WTC11 (cell line): ENCODE measurements at regions not wholly inside any gene's neighbourhood (a gene's known extent, or its start where the extent isn't known, plus 50 kb on each side); places are given as distances from the start of the nearest gene placed in this dataset.

Experiments used
- ATAC-seq: fragments of 200-7000 bp; cut with Tn5 transposase; 2 replicates; pipeline ENCODE4 v1.10.0; 2021; ENCODE audit warnings: mild to moderate bottlenecking, moderate library complexity
- CTCF ChIA-PET: fragments of 300-600 bp; sonication (Branson Sonifier 250); formaldehyde crosslinking; loops from one replicate; lab custom pipeline; 2021; ENCODE audit warnings: antibody characterized with exemption; lab: Charles Lee
- POLR2A ChIA-PET: fragments of 350-600 bp; sonication (Branson Sonifier 250); formaldehyde crosslinking; loops from one replicate; lab custom pipeline; 2021; ENCODE audit warnings: antibody characterized with exemption; lab: Charles Lee
- DNase-seq: peaks from one replicate; pipeline ENCODE4 v3.0.0; 2021; ENCODE audit warnings: low spot score
- H3K27ac Mint-ChIP-seq: 2 replicates; pipeline ENCODE4 v1.8.0; 2021; ENCODE audit warnings: mixed read lengths
- H3K27me3 Mint-ChIP-seq: 2 replicates; pipeline ENCODE4 v1.8.0; 2021; ENCODE audit warnings: low read depth, mild to moderate bottlenecking, moderate library complexity, mixed read lengths
- H3K36me3 Mint-ChIP-seq: 2 replicates; pipeline ENCODE4 v1.8.0; 2021; ENCODE audit warnings: mixed read lengths
- H3K4me1 Mint-ChIP-seq: 2 replicates; pipeline ENCODE4 v1.8.0; 2022; ENCODE audit warnings: mixed read lengths
- H3K4me3 Mint-ChIP-seq: 2 replicates; pipeline ENCODE4 v1.8.0; 2021; ENCODE audit warnings: mild to moderate bottlenecking, moderate library complexity, mixed read lengths
- H3K9me3 Mint-ChIP-seq: 2 replicates; pipeline ENCODE4 v1.8.0; 2021; ENCODE audit warnings: mixed read lengths
- AFF4 ChIP-seq: sonication (generic); formaldehyde crosslinking; IDR thresholded peaks from 2 replicates; pipeline ENCODE4 v1.8.1; 2023; ENCODE audit warnings: mild to moderate bottlenecking, missing genetic modification reagents, borderline replicate concordance
- ATF3 ChIP-seq: sonication (generic); formaldehyde crosslinking; conservative IDR thresholded peaks from 2 replicates; pipeline ENCODE4 v1.8.1; 2022; ENCODE audit warnings: mild to moderate bottlenecking, missing genetic modification reagents
- GABPB1 ChIP-seq: sonication (generic); formaldehyde crosslinking; IDR thresholded peaks from 2 replicates; pipeline ENCODE4 v1.8.1; 2023; ENCODE audit warnings: mild to moderate bottlenecking, missing genetic modification reagents
- GRHL2 ChIP-seq: fragments of 250-450 bp; sonication (Bioruptor Pico); IDR thresholded peaks from 2 replicates; pipeline ENCODE4 v1.8.0; 2022; ENCODE audit warnings: mild to moderate bottlenecking, moderate library complexity; ENCODE audit not compliant: insufficient replicate concordance, severe bottlenecking
- MXD4 ChIP-seq: fragments of 250-450 bp; sonication (Bioruptor Pico); IDR thresholded peaks from 2 replicates; pipeline ENCODE4 v1.8.0; 2021; ENCODE audit warnings: mild to moderate bottlenecking, moderate library complexity, borderline replicate concordance
- NFYB ChIP-seq: sonication (generic); formaldehyde crosslinking; conservative IDR thresholded peaks from 2 replicates; pipeline ENCODE4 v1.8.0; 2022; ENCODE audit warnings: low read depth, missing genetic modification reagents
- NR3C1 ChIP-seq: sonication (generic); formaldehyde crosslinking; conservative IDR thresholded peaks from 2 replicates; pipeline ENCODE4 v1.8.1; 2023; ENCODE audit warnings: low read depth, mild to moderate bottlenecking, missing genetic modification reagents
- OVOL2 ChIP-seq: fragments of 250-450 bp; sonication (Bioruptor Pico); IDR thresholded peaks from 2 replicates; pipeline ENCODE4 v1.9.0; 2021; ENCODE audit warnings: mild to moderate bottlenecking, borderline replicate concordance
- RELA ChIP-seq: sonication (generic); formaldehyde crosslinking; IDR thresholded peaks from 2 replicates; pipeline ENCODE4 v1.8.1; 2022; ENCODE audit warnings: missing genetic modification reagents, mild to moderate bottlenecking, borderline replicate concordance
- SMAD3 ChIP-seq: sonication (generic); formaldehyde crosslinking; IDR thresholded peaks from 2 replicates; pipeline ENCODE4 v1.8.0; 2022; ENCODE audit warnings: missing genetic modification reagents, mild to moderate bottlenecking, borderline replicate concordance
- SOX15 ChIP-seq: fragments of 250-450 bp; sonication (Bioruptor Pico); IDR thresholded peaks from 2 replicates; pipeline ENCODE4 v1.9.0; 2021; ENCODE audit warnings: mild to moderate bottlenecking
- TCF7 ChIP-seq: sonication (generic); formaldehyde crosslinking; IDR thresholded peaks from 2 replicates; pipeline ENCODE4 v1.8.0; 2022; ENCODE audit warnings: mild to moderate bottlenecking, low read depth, missing genetic modification reagents, moderate library complexity
- ZBTB43 ChIP-seq: sonication (generic); formaldehyde crosslinking; IDR thresholded peaks from 2 replicates; pipeline ENCODE4 v1.8.1; 2023; ENCODE audit warnings: mild to moderate bottlenecking, missing genetic modification reagents
- ZNF138 ChIP-seq: sonication (generic); formaldehyde crosslinking; conservative IDR thresholded peaks from 2 replicates; pipeline ENCODE4 v1.8.1; 2022; ENCODE audit warnings: mild to moderate bottlenecking, moderate library complexity, missing genetic modification reagents
- ZNF317 ChIP-seq: sonication (generic); formaldehyde crosslinking; IDR thresholded peaks from 2 replicates; pipeline ENCODE4 v1.8.1; 2023; ENCODE audit warnings: low read depth, mild to moderate bottlenecking, moderate library complexity, missing genetic modification reagents, borderline replicate concordance
- TF ChIP-seq, protein P1 (sequence below): sonication (generic); formaldehyde crosslinking; IDR thresholded peaks from 2 replicates; pipeline ENCODE4 v1.8.0; 2023; ENCODE audit warnings: missing genetic modification reagents
- TF ChIP-seq, protein P2 (sequence below): sonication (generic); formaldehyde crosslinking; IDR thresholded peaks from 2 replicates; pipeline ENCODE4 v1.8.1; 2022; ENCODE audit warnings: mild to moderate bottlenecking, moderate library complexity, missing genetic modification reagents
- TF ChIP-seq, protein P3 (sequence below): sonication (generic); formaldehyde crosslinking; conservative IDR thresholded peaks from 2 replicates; pipeline ENCODE4 v1.8.1; 2023; ENCODE audit warnings: mild to moderate bottlenecking, low read depth, missing genetic modification reagents, moderate library complexity
- TF ChIP-seq, protein P4 (sequence below): sonication (generic); formaldehyde crosslinking; IDR thresholded peaks from 2 replicates; pipeline ENCODE4 v1.8.1; 2022; ENCODE audit warnings: missing genetic modification reagents, borderline replicate concordance

GRCh38 chr4:19512086-19512485 lies 739.6 kb upstream of the SLIT2 start:
- ChIA-PET POLR2A (no interaction called here), CTCF (no interaction called here)
- no peaks in the 10 kb centered on the region for H3K36me3 Mint-ChIP-seq
- peaks cover 11% of the 10 kb centered on the region for H3K9me3 Mint-ChIP-seq
- peaks cover 4% of the 10 kb centered on the region; the same call in 1 of the 2 replicates for H3K27me3 Mint-ChIP-seq
- DNase-seq (no peak), ATAC-seq (no peak)
- TF ChIP-seq ZNF138 (CRISPR knock-in tag) (no peak), RELA (CRISPR knock-in tag) (no peak), NFYB (no peak), SOX15 (CRISPR knock-in tag) (no peak), AFF4 (no peak), ZNF317 (CRISPR knock-in tag) (no peak), GRHL2 (CRISPR knock-in tag) (no peak), SMAD3 (CRISPR knock-in tag) (no peak), ATF3 (CRISPR knock-in tag) (no peak), GABPB1 (CRISPR knock-in tag) (no peak), TCF7 (CRISPR knock-in tag) (no peak), OVOL2 (CRISPR knock-in tag) (no peak), NR3C1 (CRISPR knock-in tag) (no peak), ZBTB43 (CRISPR knock-in tag) (no peak), MXD4 (CRISPR knock-in tag) (no peak)
- TF ChIP-seq, protein P1, sequence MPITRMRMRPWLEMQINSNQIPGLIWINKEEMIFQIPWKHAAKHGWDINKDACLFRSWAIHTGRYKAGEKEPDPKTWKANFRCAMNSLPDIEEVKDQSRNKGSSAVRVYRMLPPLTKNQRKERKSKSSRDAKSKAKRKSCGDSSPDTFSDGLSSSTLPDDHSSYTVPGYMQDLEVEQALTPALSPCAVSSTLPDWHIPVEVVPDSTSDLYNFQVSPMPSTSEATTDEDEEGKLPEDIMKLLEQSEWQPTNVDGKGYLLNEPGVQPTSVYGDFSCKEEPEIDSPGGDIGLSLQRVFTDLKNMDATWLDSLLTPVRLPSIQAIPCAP (CRISPR knock-in tag): no peak
- TF ChIP-seq, protein P2, sequence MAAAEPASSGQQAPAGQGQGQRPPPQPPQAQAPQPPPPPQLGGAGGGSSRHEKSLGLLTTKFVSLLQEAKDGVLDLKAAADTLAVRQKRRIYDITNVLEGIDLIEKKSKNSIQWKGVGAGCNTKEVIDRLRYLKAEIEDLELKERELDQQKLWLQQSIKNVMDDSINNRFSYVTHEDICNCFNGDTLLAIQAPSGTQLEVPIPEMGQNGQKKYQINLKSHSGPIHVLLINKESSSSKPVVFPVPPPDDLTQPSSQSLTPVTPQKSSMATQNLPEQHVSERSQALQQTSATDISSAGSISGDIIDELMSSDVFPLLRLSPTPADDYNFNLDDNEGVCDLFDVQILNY (CRISPR knock-in tag): no peak
- TF ChIP-seq, protein P3, sequence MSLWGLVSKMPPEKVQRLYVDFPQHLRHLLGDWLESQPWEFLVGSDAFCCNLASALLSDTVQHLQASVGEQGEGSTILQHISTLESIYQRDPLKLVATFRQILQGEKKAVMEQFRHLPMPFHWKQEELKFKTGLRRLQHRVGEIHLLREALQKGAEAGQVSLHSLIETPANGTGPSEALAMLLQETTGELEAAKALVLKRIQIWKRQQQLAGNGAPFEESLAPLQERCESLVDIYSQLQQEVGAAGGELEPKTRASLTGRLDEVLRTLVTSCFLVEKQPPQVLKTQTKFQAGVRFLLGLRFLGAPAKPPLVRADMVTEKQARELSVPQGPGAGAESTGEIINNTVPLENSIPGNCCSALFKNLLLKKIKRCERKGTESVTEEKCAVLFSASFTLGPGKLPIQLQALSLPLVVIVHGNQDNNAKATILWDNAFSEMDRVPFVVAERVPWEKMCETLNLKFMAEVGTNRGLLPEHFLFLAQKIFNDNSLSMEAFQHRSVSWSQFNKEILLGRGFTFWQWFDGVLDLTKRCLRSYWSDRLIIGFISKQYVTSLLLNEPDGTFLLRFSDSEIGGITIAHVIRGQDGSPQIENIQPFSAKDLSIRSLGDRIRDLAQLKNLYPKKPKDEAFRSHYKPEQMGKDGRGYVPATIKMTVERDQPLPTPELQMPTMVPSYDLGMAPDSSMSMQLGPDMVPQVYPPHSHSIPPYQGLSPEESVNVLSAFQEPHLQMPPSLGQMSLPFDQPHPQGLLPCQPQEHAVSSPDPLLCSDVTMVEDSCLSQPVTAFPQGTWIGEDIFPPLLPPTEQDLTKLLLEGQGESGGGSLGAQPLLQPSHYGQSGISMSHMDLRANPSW: no peak
- TF ChIP-seq, protein P4, sequence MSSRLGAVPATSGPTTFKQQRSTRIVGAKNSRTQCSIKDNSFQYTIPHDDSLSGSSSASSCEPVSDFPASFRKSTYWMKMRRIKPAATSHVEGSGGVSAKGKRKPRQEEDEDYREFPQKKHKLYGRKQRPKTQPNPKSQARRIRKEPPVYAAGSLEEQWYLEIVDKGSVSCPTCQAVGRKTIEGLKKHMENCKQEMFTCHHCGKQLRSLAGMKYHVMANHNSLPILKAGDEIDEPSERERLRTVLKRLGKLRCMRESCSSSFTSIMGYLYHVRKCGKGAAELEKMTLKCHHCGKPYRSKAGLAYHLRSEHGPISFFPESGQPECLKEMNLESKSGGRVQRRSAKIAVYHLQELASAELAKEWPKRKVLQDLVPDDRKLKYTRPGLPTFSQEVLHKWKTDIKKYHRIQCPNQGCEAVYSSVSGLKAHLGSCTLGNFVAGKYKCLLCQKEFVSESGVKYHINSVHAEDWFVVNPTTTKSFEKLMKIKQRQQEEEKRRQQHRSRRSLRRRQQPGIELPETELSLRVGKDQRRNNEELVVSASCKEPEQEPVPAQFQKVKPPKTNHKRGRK (CRISPR knock-in tag): no peak
- no peak overlapping the region for H3K4me3 Mint-ChIP-seq
- peaks cover 2% of the 10 kb centered on the region; the same call in 1 of the 2 replicates for H3K4me1 Mint-ChIP-seq
- H3K27ac Mint-ChIP-seq: no peak overlapping the region
